Body of pancreas (tissue), 4 donors: ENCODE measurements at regions not wholly inside any gene's neighbourhood (a gene's known extent, or its start where the extent isn't known, plus 50 kb on each side); places are given as distances from the start of the nearest gene placed in this dataset.

Experiments used
- ATAC-seq: fragments of 150-250 bp; one replicate; pipeline ENCODE4 v1.9.1; 2016
- DNase-seq, 4 donors: peaks; one replicate each; pipeline ENCODE4 v3.0.0-alpha.2; 2019
- H3K27ac ChIP-seq, 4 donors: fragments of 200-600 bp; sonication (generic); 1 replicate in 3 of 4; 2 replicates in 1 of 4; pipeline versions ENCODE4 v1.5.1 to v1.6.1; 2016 to 2019; ENCODE audit warnings: mild to moderate bottlenecking in 1 of 4, mixed read lengths in 1 of 4, moderate library complexity in 1 of 4
- H3K27me3 ChIP-seq, 2 donors: fragments of 200-600 bp; sonication (generic); one replicate each; pipeline ENCODE4 v1.6.0; 2016; ENCODE audit warnings: mild to moderate bottlenecking in 1 of 2
- H3K36me3 ChIP-seq, 2 donors: fragments of 200-600 bp; sonication (generic); replicated peaks in 1 of 2; 2 replicates each; pipeline ENCODE4 v1.5.1; 2016; ENCODE audit warnings: low read depth in 2 of 2; ENCODE audit not compliant: insufficient read depth in 1 of 2
- H3K4me1 ChIP-seq: fragments of 200-600 bp; sonication (generic); one replicate; pipeline ENCODE4 v1.6.0; 2016
- H3K4me3 ChIP-seq, 2 donors: fragments of 200-600 bp; sonication (generic); 1 replicate in 1 of 2; 2 replicates in 1 of 2; pipeline ENCODE4 v1.5.1; 2016 to 2019
- H3K9me3 ChIP-seq, 3 donors: fragments of 200-600 bp; sonication (generic); 1 replicate in 2 of 3; 2 replicates in 1 of 3; pipeline ENCODE4 v1.5.1; 2016
- POLR2A ChIP-seq, 3 donors: fragments of 450-650 bp; IDR thresholded peaks; one replicate each; pipeline ENCODE4 v1.6.1; 2016; ENCODE audit warnings: antibody characterized with exemption in 3 of 3, mild to moderate bottlenecking in 2 of 3
- WGBS, 2 donors: methylation state at CpG; one replicate each; pipeline ENCODE4 v1.1.5; 2017; 5-methylcytosine and 5-hydroxymethylcytosine counted together
- intact Hi-C: fragments of 100-400 bp; cut with DNase I; formaldehyde crosslinking; loops from one replicate; pipeline ENCODE4 v1.15.1; 2023
- TF ChIP-seq, protein P1 (sequence below), 7 experiments: fragments of 450-650 bp in 4 of 7; fragments of 200-600 bp in 3 of 7; sonication (generic) in 3 of 7; IDR thresholded peaks; one replicate each; pipeline ENCODE4 v1.5.1; 2016 to 2019; ENCODE audit warnings: antibody characterized with exemption in 7 of 7

GRCh38 chr2:17030047-17030446 lies 364.4 kb upstream of the CYRIA start:
- H3K36me3 ChIP-seq: no peaks in the 10 kb centered on the region
- WGBS, 2 donors: 26 to 27% methylated on average over 2 of the region's 2 CpGs
- H3K27me3 ChIP-seq: no peaks in the 10 kb centered on the region
- no peak for ATAC-seq
- intact Hi-C loops: no loop called here
- no peak overlapping the region for H3K4me3 ChIP-seq
- H3K9me3 ChIP-seq: no peaks in the 10 kb centered on the region
- H3K4me1 ChIP-seq: no peaks in the 10 kb centered on the region
- DNase-seq: no peak
- no peak for TF ChIP-seq POLR2A (IDR thresholded peaks at IDR 0.05)
- TF ChIP-seq, protein P1, sequence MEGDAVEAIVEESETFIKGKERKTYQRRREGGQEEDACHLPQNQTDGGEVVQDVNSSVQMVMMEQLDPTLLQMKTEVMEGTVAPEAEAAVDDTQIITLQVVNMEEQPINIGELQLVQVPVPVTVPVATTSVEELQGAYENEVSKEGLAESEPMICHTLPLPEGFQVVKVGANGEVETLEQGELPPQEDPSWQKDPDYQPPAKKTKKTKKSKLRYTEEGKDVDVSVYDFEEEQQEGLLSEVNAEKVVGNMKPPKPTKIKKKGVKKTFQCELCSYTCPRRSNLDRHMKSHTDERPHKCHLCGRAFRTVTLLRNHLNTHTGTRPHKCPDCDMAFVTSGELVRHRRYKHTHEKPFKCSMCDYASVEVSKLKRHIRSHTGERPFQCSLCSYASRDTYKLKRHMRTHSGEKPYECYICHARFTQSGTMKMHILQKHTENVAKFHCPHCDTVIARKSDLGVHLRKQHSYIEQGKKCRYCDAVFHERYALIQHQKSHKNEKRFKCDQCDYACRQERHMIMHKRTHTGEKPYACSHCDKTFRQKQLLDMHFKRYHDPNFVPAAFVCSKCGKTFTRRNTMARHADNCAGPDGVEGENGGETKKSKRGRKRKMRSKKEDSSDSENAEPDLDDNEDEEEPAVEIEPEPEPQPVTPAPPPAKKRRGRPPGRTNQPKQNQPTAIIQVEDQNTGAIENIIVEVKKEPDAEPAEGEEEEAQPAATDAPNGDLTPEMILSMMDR (IDR thresholded peaks at IDR 0.05): no peak
- no peak overlapping the region for H3K27ac ChIP-seq

GRCh38 chr2:17012297-17012696 lies 346.7 kb upstream of the CYRIA start:
- TF ChIP-seq, protein P1 (IDR thresholded peaks at IDR 0.05): no peak
- TF ChIP-seq POLR2A (IDR thresholded peaks at IDR 0.05): no peak
- Histone ChIP-seq H3K36me3 (no peaks in the 10 kb centered on the region), H3K9me3 (no peaks in the 10 kb centered on the region), H3K4me1 (no peaks in the 10 kb centered on the region), H3K4me3 (no peak overlapping the region), H3K27me3 (no peaks in the 10 kb centered on the region), H3K27ac (no peak overlapping the region)
- ATAC-seq: no peak
- intact Hi-C loops: no loop called here
- WGBS, 2 donors: 35% methylated on average over 3 of the region's 3 CpGs
- DNase-seq: no peak

- 75 to 86% methylated on average over 2 of the region's 2 CpGs for WGBS, 2 donors
- Histone ChIP-seq H3K27ac (no peak overlapping the region), H3K27me3 (no peaks in the 10 kb centered on the region), H3K36me3 (no peaks in the 10 kb centered on the region), H3K9me3 (no peaks in the 10 kb centered on the region), H3K4me1 (no peaks in the 10 kb centered on the region), H3K4me3 (no peak overlapping the region)
- ATAC-seq: no peak
- TF ChIP-seq POLR2A (IDR thresholded peaks at IDR 0.05): no peak
- intact Hi-C loops: no loop called here
- DNase-seq: no peak
Measured at GRCh38 chr2:17010104-17010503, 344.5 kb upstream of the CYRIA start.

- no peak for DNase-seq
- Histone ChIP-seq H3K27ac (no peak overlapping the region), H3K9me3 (no peaks in the 10 kb centered on the region), H3K4me3 (no peak overlapping the region), H3K4me1 (no peaks in the 10 kb centered on the region), H3K27me3 (no peaks in the 10 kb centered on the region), H3K36me3 (no peaks in the 10 kb centered on the region)
- intact Hi-C loops: no loop called here
- TF ChIP-seq, protein P1 (IDR thresholded peaks at IDR 0.05): no peak
- no peak for TF ChIP-seq POLR2A (IDR thresholded peaks at IDR 0.05)
- ATAC-seq: no peak
- 69 to 84% methylated on average over 1 of the region's 1 CpG for WGBS, 2 donors
Measured at GRCh38 chr2:17000184-17000482, 334.5 kb upstream of the CYRIA start.

GRCh38 chr2:16999347-17000183 lies 333.9 kb upstream of the CYRIA start:
- intact Hi-C loops: no loop called here
- Histone ChIP-seq H3K9me3 (no peaks in the 10 kb centered on the region), H3K27me3 (no peaks in the 10 kb centered on the region), H3K27ac (no peak overlapping the region), H3K4me1 (no peaks in the 10 kb centered on the region), H3K4me3 (no peak overlapping the region), H3K36me3 (no peaks in the 10 kb centered on the region)
- no peak for DNase-seq
- 58 to 74% methylated on average over 6 of the region's 6 CpGs for WGBS, 2 donors
- TF ChIP-seq POLR2A (IDR thresholded peaks at IDR 0.05): no peak
- TF ChIP-seq, protein P1 (IDR thresholded peaks at IDR 0.05): no peak
- ATAC-seq: no peak
